ENCODE measurements at regions not wholly inside any gene's neighbourhood (a gene's known extent, or its start where the extent isn't known, plus 50 kb on each side); places are given as distances from the start of the nearest gene placed in this dataset.

- TF ChIP-seq CTCF (IDR thresholded peaks at IDR 0.05): no peak
- TF ChIP-seq ZNF302 (CRISPR knock-in tag; IDR thresholded peaks at IDR 0.05): no peak
- no peak for TF ChIP-seq POLR2A (IDR thresholded peaks at IDR 0.05; ENCODE audit: low read length)
- TF ChIP-seq KDM1A (IDR thresholded peaks at IDR 0.05; ENCODE audit: low read depth): no peak
These were observed 366.0 kb downstream of the BRINP1 start for GRCh38 chr9:119003201-119003611.

Measured in A549 (cell line).